Activated gamma-delta T cell treated with Interleukin-2 at 50 U/mL for 16 hours (primary cell): ENCODE measurements at regions not wholly inside any gene's neighbourhood (a gene's known extent, or its start where the extent isn't known, plus 50 kb on each side); places are given as distances from the start of the nearest gene placed in this dataset.

Experiments
- DNase-seq: peaks from one replicate; pipeline ENCODE4 v3.0.0-alpha.2; 2020

DNA sequence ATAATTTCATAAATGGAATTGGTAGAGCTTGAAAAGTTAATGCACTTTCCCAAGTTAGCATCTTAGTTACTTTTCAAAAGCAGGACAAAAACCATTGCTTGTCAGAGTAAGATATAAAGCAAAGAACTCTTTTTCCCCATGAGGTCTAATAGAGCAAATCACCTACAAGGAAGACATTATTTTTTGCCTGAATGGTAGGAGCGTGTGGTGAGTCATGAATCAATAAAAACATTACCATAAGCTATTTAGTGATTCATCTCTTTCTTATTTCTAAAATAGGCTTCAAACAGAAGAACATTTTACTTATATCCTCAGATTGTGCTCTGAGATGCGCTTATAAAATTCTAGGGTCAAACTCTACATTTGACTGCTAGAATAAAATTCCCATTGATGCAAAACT is 109.4 kb upstream of the GPRIN3 start:
- no peak for DNase-seq

DNA sequence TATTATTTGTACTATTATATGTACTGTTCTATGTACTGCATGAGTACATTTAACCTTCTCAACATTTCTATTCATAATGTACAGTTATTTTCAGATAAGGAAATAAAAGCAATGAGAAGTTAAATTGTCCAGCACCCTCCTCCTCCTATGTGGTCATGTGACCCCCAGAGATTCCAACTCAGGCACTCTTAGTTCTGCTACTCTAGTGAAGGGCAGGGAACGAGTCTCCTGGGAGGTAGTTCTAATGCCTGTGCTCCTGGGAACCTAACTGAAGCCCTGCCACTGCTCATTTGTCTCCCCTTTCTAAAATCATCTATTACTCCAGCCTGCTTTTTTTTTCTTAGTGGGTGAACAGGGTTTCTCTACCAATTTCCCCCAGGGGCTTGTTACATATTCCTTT is 105.9 kb upstream of the GPRIN3 start:
- DNase-seq = no peak

- DNase-seq = no peak
These were observed 104.1 kb upstream of the GPRIN3 start for GRCh38 chr4:89411539-89412309.

GRCh38 chr4:89410687-89411086 is 103.1 kb upstream of the GPRIN3 start:
- DNase-seq = no peak

GRCh38 chr4:89404530-89404929 is 96.9 kb upstream of the GPRIN3 start:
- DNase-seq = no peak

DNA sequence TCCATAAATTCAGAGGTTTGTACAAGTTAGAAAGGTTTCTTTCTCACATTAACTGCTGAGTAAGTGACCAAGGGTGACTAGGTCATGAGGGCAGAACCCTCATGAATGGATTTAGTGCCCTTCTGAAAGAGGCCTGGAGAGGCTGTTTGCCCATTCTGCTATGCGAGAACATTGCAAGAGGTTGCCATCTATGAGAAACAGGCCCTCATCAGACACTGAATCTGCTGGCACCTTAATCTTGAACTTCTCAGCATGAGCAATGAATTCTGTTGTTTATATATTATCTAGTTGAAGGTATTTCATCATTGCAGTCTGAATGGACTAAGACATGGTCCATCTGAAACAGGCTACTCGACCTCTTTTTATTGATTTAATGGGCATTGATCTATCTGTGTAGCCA is 96.2 kb upstream of the GPRIN3 start:
- no peak for DNase-seq

DNA sequence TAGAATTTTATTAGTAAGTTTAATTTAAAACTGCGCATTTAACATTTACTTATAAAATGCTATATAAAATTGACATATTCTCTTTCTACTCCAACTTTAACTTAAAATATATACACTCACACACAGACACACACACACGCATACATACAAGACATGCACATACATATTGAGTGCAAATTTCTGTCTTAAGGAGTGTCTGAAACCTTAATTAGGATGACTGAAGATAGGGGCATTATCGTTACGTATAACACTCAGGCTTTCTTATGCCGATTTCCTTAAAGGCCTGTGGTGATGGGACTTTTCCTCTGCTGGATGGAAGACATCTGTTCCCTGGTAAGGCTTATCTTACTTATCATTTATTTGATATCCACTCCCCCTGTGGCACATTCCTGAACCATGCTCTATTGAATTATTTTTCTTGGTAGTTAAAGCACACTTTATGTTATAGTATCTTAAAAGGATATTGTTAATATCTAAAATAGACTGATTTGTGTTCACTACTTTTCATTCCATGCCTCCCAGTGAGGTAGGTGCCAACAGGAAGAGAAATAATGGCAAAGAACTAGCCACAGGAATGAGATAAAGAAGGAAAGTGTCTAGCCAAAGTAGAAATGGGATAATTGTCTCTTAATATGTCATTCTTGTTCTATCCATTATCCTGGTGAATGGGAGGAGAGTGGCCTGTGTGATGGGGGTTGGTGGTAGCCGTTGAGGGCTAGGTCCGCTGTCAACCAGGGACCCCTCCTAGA is 92.9 kb upstream of the GPRIN3 start:
- no peak for DNase-seq

GRCh38 chr4:89398644-89399043 is 91.0 kb upstream of the GPRIN3 start:
- no peak for DNase-seq

- DNase-seq = no peak
These were observed 90.5 kb upstream of the GPRIN3 start for GRCh38 chr4:89398146-89398545.

- DNase-seq = no peak
These were observed 89.8 kb upstream of the GPRIN3 start for GRCh38 chr4:89397441-89397840.

DNA sequence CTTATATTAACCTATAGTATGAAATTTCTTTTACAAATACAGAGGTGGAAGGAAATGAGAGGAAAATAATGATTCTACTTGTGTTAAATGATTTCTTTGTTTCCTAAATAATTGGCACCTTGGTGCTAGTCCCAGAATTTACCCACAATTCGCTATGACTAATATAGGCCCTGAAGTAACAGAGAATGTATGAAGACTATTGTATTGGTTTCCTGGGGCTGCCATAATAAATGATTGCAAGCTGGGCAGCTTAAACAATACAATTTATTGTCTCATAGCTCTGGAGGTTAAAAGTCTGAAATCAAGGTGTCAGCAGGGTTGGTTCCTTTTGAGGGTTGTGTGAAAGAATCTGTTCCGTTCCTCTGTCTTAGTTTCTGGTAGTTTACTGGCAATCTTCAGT is 74.8 kb upstream of the GPRIN3 start:
- DNase-seq = no peak

DNA sequence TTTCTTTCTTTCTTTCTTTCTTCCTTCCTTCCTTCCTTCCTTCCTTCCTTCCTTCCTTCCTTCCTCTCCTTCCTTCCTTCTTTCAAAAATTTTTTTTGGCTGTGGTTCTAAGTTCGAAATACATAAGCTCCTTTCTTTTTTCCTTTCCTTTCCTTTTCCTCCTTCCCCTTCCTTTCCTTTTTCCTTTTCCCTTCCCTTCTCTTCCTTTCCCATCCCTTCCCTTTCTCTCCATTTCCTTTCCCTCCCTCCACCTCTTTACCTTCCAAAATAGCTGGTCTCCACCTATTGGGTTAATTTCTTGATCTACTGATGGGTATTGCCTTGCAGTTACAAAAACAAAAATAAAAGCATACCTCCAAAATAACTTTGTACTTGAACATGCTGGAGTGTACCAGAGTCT is 73.4 kb upstream of the GPRIN3 start:
- no peak for DNase-seq

- DNase-seq = no peak
These were observed 72.0 kb upstream of the GPRIN3 start for GRCh38 chr4:89379511-89380044.

- no peak for DNase-seq
These were observed 65.8 kb upstream of the GPRIN3 start for GRCh38 chr4:89373394-89373793.

DNA sequence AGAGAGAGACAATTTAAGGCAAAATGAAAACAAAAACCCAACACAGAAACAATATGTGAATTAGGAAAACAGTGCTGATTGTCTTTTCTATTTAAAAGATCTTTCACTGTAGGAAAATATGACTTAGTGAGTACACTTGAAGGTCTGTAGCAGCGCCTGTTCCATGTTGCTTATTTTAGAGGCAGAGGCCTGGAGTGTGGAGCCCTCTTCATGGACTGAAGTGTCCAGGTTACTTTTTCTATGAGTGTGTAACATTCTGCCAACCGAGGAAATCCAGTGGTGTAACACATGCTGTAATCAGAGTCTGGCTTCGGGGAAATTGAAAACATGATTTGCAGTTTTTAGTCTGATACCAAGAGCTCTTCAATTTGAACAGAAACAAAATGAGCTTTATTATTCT is 64.0 kb upstream of the GPRIN3 start:
- no peak for DNase-seq

DNA sequence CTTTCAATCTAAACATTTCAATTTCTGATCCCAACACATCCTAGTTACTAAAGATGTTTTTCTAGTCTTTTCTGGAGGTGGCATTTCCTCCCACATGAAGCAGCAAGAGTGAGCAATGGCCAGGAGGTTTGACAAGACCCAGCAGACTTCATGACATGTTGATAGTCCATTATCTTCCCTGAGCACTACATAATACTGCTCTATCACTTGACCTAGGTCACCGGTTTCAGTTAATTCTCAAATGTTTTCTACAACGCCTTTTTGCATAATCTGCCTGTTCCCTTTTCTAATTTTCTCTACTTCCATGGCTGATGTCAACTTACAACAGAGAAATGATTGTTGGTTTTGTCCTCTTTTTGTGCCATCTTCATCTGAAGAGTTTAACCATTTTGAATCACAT is 62.0 kb upstream of the GPRIN3 start:
- DNase-seq = no peak

DNA sequence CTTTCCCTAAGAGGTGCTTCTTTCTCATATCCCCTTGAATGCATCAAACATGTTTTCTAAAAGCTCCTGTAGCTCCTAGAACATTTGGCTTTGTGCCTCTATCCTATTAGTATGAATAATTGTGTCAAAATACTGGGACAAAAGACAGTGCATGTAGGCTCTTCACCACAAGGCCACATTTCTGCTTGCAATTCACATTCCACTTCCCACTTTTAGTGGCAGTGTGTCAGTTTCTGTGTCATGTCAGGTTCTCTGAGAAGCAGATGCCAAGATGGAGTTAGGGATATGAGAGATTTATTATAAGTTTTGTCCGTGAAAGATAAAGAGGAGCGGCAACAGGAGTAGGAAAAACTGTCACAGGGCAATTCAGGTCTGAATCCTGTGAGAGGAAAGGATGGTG is 61.3 kb upstream of the GPRIN3 start:
- no peak for DNase-seq

DNA sequence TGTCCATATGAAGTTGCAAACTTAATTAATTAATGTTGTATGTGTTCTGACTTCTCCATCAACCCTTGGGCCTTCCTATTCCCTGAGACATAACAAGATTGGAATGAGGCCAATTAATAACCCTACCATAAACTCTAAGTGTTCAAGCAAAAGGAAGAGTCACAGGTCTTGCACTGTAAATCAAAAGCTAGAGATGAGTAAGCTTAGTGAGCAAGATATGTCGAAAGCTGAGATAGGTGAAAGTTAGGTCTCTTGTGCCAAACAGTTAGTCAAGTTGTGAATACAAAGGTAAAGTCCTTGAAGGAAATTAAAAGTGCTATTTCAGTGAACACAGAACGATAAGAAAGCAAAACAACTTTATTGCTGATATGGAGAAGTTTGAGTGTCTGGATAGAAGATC is 58.2 kb upstream of the GPRIN3 start:
- DNase-seq = no peak

DNA sequence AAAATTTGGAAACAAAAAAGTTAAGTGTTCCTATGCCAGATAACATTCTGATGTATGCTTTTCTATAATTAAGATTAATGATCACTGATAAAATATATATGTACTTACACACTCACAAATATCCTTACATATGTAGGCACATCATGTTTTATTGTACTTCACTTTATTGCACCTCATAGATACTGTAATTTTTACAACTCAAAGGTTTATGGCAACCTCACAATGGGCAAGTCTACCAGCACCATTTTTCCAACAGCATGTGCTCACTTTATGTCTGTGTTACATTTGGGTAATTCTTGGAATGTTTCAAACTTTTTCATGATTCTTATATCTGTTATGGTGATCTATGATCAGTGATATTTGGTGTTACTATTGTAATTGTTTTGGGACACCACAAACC is 57.8 kb upstream of the GPRIN3 start:
- DNase-seq = no peak

- no peak for DNase-seq
These were observed 56.9 kb upstream of the GPRIN3 start for GRCh38 chr4:89364541-89364940.

DNA sequence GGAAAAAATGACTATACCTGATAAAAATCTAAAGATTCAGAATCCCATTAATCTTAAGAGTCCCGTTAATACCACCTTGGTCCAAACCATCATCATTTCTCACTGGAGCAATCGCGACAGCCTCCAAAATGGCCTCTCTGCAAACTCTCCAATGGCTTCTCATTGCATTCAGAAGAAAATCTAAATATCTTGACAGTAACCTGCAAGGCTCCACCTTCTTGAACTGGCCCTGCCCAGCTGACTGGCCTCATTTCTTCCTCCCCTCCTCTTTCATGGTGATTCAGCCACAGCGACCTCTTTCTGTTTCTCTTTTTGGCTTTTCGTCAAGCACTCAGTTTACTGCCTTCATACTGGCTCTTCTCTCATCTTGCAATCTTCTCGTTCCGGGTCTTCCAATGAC is 56.2 kb upstream of the GPRIN3 start:
- DNase-seq = no peak

DNA sequence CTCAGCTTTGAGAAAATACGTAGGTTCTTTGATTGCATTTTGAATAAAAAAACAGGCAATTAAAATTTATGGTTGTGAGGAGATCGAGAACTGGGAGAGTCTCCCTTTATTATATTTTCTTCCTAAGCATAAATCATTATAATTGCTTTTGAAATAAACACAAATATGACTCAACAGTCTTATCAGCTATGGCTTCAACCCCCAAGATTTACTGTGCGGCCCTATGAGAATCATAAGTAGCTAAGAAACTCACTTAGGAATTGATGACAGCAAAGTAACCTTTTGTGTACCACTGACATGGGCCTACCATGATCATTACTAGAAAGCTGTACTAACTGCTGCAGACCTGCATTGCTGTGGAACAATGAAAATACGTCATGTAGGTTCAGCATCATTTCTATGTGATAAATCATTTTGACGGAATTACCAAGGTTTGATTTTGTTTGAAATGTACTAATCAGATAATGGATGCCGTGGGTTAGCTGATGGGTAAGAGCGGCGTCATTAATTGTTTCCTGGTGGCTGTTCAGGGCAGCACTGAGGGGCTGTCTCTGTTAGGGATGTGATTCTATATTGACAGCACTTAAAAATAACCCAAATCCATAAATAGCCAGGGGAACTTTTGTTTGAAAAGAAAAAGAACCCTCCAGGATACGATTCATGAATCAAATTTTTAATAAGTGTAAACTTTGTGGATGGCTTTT is 51.5 kb upstream of the GPRIN3 start:
- DNase-seq = no peak

DNA sequence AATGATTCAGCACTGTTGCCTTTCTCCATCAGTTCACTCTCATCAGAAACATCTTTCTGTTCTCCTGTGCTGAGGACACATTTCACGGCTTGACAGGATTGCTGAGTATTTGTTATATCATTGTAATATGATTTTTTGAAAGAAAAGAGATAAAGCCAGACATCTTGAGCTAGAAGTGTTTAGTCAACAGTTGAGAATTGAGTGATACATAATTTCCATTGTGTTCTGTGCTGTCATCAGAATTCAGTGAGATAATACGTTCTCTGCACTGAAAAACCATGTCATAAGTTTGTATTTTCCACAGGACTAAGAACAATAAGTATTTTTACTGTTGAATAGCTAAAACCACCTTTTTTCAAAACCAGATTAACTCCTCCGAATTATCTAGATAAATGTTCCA is 50.2 kb upstream of the GPRIN3 start:
- no peak for DNase-seq
